ENCODE measurements at regions not wholly inside any gene's neighbourhood (a gene's known extent, or its start where the extent isn't known, plus 50 kb on each side); places are given as distances from the start of the nearest gene placed in this dataset.

DNA sequence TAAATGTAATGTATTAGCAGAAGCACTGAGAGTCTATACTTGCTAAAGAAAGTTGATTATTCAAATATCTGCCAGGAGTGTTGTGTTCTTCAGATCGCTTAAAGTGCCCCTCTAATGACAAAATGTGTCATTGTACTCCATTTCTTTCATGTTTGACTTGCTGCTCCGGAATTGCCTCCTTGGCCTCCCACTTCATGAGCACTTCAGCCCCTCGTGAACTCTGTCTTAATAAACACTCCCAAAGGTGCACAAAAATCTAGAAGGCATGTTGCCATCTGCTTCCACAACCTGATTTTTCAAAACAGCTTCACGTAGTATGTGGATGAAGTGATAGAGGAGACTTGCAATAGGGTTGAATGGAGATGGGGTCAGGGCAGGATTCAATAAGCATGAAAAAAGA lies 396.1 kb downstream of the TDRD15 start:
- Histone ChIP-seq H3K9me3 (no peaks in the 10 kb centered on the region), H3K27me3 (no peaks in the 10 kb centered on the region), H3K4me3 (no peak overlapping the region), H3K36me3 (no peaks in the 10 kb centered on the region), H3K4me1 (no peaks in the 10 kb centered on the region), H3K27ac (no peak overlapping the region)
- TF ChIP-seq, protein P1, sequence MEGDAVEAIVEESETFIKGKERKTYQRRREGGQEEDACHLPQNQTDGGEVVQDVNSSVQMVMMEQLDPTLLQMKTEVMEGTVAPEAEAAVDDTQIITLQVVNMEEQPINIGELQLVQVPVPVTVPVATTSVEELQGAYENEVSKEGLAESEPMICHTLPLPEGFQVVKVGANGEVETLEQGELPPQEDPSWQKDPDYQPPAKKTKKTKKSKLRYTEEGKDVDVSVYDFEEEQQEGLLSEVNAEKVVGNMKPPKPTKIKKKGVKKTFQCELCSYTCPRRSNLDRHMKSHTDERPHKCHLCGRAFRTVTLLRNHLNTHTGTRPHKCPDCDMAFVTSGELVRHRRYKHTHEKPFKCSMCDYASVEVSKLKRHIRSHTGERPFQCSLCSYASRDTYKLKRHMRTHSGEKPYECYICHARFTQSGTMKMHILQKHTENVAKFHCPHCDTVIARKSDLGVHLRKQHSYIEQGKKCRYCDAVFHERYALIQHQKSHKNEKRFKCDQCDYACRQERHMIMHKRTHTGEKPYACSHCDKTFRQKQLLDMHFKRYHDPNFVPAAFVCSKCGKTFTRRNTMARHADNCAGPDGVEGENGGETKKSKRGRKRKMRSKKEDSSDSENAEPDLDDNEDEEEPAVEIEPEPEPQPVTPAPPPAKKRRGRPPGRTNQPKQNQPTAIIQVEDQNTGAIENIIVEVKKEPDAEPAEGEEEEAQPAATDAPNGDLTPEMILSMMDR (IDR thresholded peaks at IDR 0.05): no peak
- 53 to 64% methylated on average over 4 of the region's 4 CpGs for WGBS, 2 donors
- no peak for ATAC-seq
- FAIRE-seq: no peak
- no peak for DNase-seq
- intact Hi-C loops (cut with DNase I): no loop called here

DNA sequence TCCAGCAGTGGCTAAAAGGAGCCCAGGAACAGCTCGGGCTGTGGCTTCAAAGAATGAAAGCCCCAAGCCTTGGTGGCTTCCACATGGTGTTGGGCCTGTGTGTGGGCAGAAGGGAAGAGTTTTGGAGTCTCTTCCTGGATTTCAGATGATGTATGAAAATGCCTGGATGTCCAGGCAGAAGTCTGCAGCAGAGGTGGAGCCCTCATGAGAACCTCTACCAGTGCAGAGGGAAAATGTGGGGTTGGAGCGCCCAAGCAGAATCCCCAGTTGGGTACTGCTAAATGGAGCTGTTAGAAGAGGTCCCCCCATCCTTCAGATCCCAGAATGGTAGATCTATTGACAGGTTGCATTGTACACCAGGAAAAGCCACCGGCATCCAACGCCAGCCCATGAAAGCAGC lies 412.1 kb downstream of the TDRD15 start:
- intact Hi-C loops (cut with DNase I): no loop called here
- TF ChIP-seq, protein P1 (IDR thresholded peaks at IDR 0.05): no peak
- no peaks in the 10 kb centered on the region for H3K4me1 ChIP-seq
- ATAC-seq (no peak), FAIRE-seq (no peak), DNase-seq (no peak)
- WGBS, 2 donors: 56 to 59% methylated on average over 4 of the region's 4 CpGs
- no peak overlapping the region for H3K27ac ChIP-seq
- no peaks in the 10 kb centered on the region for H3K27me3 ChIP-seq
- H3K4me3 ChIP-seq: no peak overlapping the region
- no peaks in the 10 kb centered on the region for H3K9me3 ChIP-seq
- H3K36me3 ChIP-seq: no peaks in the 10 kb centered on the region

DNA sequence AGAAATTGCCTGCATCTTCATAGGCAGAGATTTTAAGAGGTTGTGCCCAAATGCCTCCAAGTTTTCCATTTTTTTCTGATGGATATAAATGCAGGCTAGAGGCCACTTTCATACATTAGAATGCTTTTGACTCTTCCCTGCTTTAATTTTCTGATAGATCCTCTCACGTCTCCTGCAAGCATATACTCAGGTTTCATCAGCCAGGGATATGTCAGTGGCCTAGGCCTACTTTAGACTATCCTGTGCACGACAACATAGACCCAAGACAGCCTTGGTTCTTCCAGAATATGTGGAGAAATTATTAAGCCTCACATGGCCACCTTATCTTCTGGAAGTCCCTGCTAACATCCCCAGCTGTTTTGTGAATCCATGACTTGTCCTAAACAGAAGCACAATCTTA lies 415.9 kb downstream of the TDRD15 start:
- intact Hi-C loops (cut with DNase I): no loop called here
- H3K9me3 ChIP-seq: no peaks in the 10 kb centered on the region
- no peaks in the 10 kb centered on the region for H3K36me3 ChIP-seq
- H3K27me3 ChIP-seq: no peaks in the 10 kb centered on the region
- DNase-seq (no peak), ATAC-seq (no peak), FAIRE-seq (no peak)
- TF ChIP-seq, protein P1 (IDR thresholded peaks at IDR 0.05): no peak
- no peaks in the 10 kb centered on the region for H3K4me1 ChIP-seq
- no peak overlapping the region for H3K4me3 ChIP-seq
- WGBS, 2 donors: 43 to 66% methylated on average over 2 of the region's 2 CpGs
- no peak overlapping the region for H3K27ac ChIP-seq

DNA sequence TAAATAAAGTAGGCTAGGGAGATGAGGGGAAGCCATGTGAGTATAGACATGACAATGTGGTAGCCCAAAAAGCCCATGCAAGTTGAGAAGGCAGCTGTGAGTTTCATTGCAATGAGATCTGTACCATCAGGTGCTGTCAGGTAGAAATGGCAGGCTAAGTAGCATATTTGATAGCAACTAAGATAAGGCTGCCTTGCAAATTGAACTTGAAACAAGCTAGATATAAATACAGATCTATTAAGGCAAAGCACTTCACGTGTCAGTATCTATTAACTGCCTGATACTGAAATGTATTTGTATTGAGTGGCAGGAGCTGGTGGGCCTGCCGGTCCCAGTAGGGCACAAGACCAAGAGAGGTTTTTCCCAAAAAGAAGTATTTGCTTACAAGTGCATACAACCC lies 419.9 kb downstream of the TDRD15 start:
- ATAC-seq: no peak
- TF ChIP-seq, protein P1 (IDR thresholded peaks at IDR 0.05): no peak
- no peaks in the 10 kb centered on the region for H3K9me3 ChIP-seq
- no peaks in the 10 kb centered on the region for H3K27me3 ChIP-seq
- WGBS, 2 donors: 48 to 49% methylated on average over 2 of the region's 2 CpGs
- H3K4me1 ChIP-seq: no peaks in the 10 kb centered on the region
- H3K36me3 ChIP-seq: no peaks in the 10 kb centered on the region
- no peak for FAIRE-seq
- intact Hi-C loops (cut with DNase I): no loop called here
- no peak for DNase-seq
- H3K4me3 ChIP-seq: no peak overlapping the region
- H3K27ac ChIP-seq: no peak overlapping the region

DNA sequence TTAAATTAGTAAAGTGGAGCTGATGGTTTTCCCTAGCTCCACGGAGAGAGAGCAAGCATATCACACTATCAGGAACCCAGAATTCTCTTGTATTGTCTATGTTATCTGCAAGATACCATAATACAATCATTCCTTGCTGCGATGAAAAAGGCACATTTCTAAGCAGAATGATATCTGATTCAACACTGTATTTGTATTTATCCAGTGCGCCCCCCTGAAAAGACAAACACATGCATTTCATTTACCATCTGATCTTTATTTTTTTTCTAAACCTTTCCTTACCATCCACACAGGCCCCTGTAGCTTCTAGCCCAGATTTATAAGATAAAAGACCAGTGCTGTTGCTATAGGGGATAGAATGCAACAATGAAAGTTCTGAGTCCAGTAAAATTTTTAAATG lies 420.6 kb downstream of the TDRD15 start:
- DNase-seq: no peak
- Histone ChIP-seq H3K36me3 (no peaks in the 10 kb centered on the region), H3K9me3 (no peaks in the 10 kb centered on the region), H3K27me3 (peaks cover 0 to 1% (median 0%) of the 10 kb centered on the region in 4 donors), H3K4me3 (no peak overlapping the region), H3K4me1 (no peaks in the 10 kb centered on the region), H3K27ac (no peak overlapping the region)
- FAIRE-seq: no peak
- 39 to 44% methylated on average over 3 of the region's 3 CpGs for WGBS, 2 donors
- intact Hi-C loops (cut with DNase I): no loop called here
- no peak for ATAC-seq
- TF ChIP-seq, protein P1 (IDR thresholded peaks at IDR 0.05): no peak

Data from pancreas (tissue), 10 donors.